Common myeloid progenitor, CD34-positive (primary cell): ENCODE measurements at regions not wholly inside any gene's neighbourhood (a gene's known extent, or its start where the extent isn't known, plus 50 kb on each side); places are given as distances from the start of the nearest gene placed in this dataset.

Source experiments
- CTCF ChIA-PET: fragments of 350-600 bp; sonication (Branson Sonifier 250); formaldehyde crosslinking; loops from one replicate; lab custom pipeline; 2021; ENCODE audit warnings: antibody characterized with exemption; lab: Charles Lee
- POLR2A ChIA-PET: fragments of 350-600 bp; sonication (Branson Sonifier 250); formaldehyde crosslinking; loops from one replicate; lab custom pipeline; 2021; ENCODE audit warnings: antibody characterized with exemption; lab: Charles Lee
- DNase-seq, 3 donors: peaks; one replicate each; pipeline versions ENCODE4 v3.0.0 to v3.0.0-alpha.2; 2013
- H3K27ac ChIP-seq, 2 experiments: 1 replicate in 1 of 2; 2 replicates in 1 of 2; pipeline ENCODE4 v1.7.0; 2013; ENCODE audit warnings: inconsistent platforms in 2 of 2, low read length in 2 of 2, mild to moderate bottlenecking in 2 of 2, low read depth in 1 of 2, moderate library complexity in 1 of 2; ENCODE audit not compliant: severe bottlenecking in 2 of 2, insufficient read depth in 1 of 2, poor library complexity in 1 of 2
- H3K27me3 ChIP-seq, 5 experiments: replicated peaks in 2 of 5; 1 replicate in 3 of 5; 2 replicates in 2 of 5; pipeline versions ENCODE4 v1.6.1 to v1.7.0; 2013; ENCODE audit warnings: low read length in 4 of 5, mild to moderate bottlenecking in 2 of 5, moderate library complexity in 2 of 5, inconsistent platforms in 1 of 5; ENCODE audit not compliant: insufficient read depth in 5 of 5, control insufficient read depth in 4 of 5
- H3K36me3 ChIP-seq, 4 experiments: 1 replicate in 2 of 4; 2 replicates in 2 of 4; pipeline versions ENCODE4 v1.6.1 to v1.7.0; 2013; ENCODE audit warnings: low read length in 3 of 4, control low read depth in 1 of 4, mild to moderate bottlenecking in 1 of 4; ENCODE audit not compliant: control insufficient read depth in 4 of 4, insufficient read depth in 4 of 4
- H3K4me1 ChIP-seq, 4 experiments: 1 replicate in 3 of 4; 2 replicates in 1 of 4; pipeline versions ENCODE4 v1.6.1 to v1.7.1; 2013; ENCODE audit warnings: low read length in 3 of 4, mild to moderate bottlenecking in 3 of 4, control low read depth in 1 of 4, inconsistent platforms in 1 of 4, moderate library complexity in 1 of 4; ENCODE audit not compliant: control insufficient read depth in 4 of 4, insufficient read depth in 4 of 4; ENCODE audit errors: control extremely low read depth in 1 of 4
- H3K4me3 ChIP-seq, 7 experiments: 1 replicate in 4 of 7; 2 replicates in 3 of 7; pipeline versions ENCODE4 v1.5.1 to v1.7.0; 2013; ENCODE audit warnings: mild to moderate bottlenecking in 7 of 7, low read length in 6 of 7, moderate library complexity in 6 of 7, inconsistent platforms in 2 of 7, low read depth in 2 of 7, control low read depth in 1 of 7; ENCODE audit not compliant: insufficient read depth in 4 of 7, control insufficient read depth in 1 of 7; ENCODE audit errors: extremely low read depth in 1 of 7
- H3K9me3 ChIP-seq, 5 experiments: 1 replicate in 4 of 5; 2 replicates in 1 of 5; pipeline versions ENCODE4 v1.6.1 to v1.7.1; 2013; ENCODE audit warnings: low read length in 4 of 5, mild to moderate bottlenecking in 2 of 5, inconsistent platforms in 1 of 5, low read depth in 1 of 5, moderate library complexity in 1 of 5; ENCODE audit not compliant: control insufficient read depth in 4 of 5, insufficient read depth in 2 of 5; ENCODE audit errors: control extremely low read depth in 1 of 5
- WGBS: methylation state at CpG from one replicate; pipeline ENCODE4 v1.1.5; 2013; ENCODE audit not compliant: insufficient coverage; 5-methylcytosine and 5-hydroxymethylcytosine counted together

DNA sequence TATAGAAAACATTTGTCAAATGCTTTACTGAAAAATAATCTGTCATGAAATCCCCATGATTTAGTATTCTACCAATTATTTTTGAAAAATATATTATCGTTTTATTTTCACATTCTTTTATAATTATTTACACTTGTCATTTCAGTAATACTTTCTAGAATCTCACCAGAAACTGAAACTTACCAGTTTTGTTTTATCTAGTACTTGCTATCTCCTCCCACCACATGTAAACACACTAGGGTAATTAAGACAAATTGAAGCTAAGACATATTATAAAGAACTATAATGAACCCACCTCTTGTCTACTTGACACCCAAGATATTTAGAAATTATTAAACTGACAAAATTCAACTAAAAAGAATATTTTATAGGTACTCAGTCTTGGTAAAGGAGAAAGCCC, 51.5 kb upstream of the GRM3 start:
- no CpG with 5 or more reads among the region's 1 CpG for WGBS
- H3K4me1 ChIP-seq = no peaks in the 10 kb centered on the region
- ChIA-PET CTCF (no interaction called here), POLR2A (interaction anchor here (0.6 kb wide), 1 partner anchor 399 kb away, joined by 3 read pairs; no protein-coding TSS in a partner anchor)
- no peaks in the 10 kb centered on the region for H3K36me3 ChIP-seq
- no peaks in the 10 kb centered on the region for H3K27me3 ChIP-seq
- H3K4me3 ChIP-seq = no peak overlapping the region
- DNase-seq = no peak
- no peak overlapping the region for H3K27ac ChIP-seq
- H3K9me3 ChIP-seq = no peaks in the 10 kb centered on the region

DNA sequence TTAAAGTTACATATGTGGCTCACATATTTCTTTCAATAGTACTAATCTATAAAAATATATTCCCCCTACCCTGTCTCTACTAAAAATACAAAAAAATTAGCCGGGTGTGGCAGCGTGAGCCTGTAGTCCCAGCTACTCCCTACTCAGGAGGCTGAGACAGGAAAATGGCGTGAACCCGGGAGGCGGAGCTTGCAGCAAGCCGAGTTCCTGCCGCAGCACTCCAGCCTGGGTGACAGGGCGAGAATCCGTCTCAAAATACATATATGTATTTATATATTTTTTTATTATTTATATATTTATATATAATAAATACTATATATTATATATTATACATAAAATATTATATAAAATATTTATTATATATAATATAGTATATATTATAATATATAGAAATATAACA, 69.7 kb upstream of the GRM3 start:
- no peak for DNase-seq
- 90% methylated on average over 4 of the region's 9 CpGs for WGBS
- H3K9me3 ChIP-seq = no peaks in the 10 kb centered on the region
- POLR2A ChIA-PET = no interaction called here
- no peak overlapping the region for H3K27ac ChIP-seq
- H3K4me1 ChIP-seq = no peaks in the 10 kb centered on the region
- H3K36me3 ChIP-seq = no peaks in the 10 kb centered on the region
- H3K27me3 ChIP-seq = no peaks in the 10 kb centered on the region
- H3K4me3 ChIP-seq = no peak overlapping the region
- CTCF ChIA-PET = no interaction called here

DNA sequence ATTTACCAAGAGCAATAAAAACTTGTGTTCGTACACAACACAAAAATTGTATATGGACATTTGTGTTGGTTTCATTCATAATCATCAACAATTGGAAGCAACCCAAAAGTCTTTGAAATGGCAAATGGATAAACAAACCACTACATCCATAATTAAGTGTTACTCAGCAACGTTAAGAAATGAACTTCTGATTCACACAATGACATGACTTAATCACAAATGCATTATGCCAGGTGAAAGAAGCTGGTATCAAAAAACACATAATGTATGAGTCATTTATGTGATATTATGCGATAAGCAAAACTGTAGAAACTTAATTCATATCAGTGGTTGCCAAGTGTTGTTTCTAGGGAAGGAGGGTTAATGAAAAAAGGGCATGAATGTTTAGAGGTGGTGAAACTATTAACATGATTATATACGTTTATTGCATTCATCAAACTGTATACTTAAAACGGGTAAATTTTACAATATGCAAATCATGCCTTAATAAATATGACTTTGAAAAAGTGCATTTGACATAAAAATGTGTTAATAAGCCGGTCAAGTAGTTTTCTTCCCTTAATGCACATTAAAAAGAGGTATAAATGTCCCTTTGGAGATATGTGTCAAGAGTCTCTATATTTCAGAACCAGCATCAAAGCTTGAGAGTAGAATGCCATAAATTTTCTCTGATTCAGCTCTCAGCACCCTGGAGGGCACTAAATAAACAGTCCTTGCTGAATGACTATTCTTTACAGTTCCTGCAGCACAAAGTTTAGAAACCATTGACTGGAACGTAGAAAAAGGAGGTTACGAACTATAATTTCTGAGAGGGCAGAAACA, 84.8 kb upstream of the GRM3 start:
- DNase-seq = no peak
- Histone ChIP-seq H3K4me1 (no peaks in the 10 kb centered on the region), H3K9me3 (no peaks in the 10 kb centered on the region), H3K27ac (no peak overlapping the region), H3K4me3 (no peak overlapping the region), H3K27me3 (no peaks in the 10 kb centered on the region), H3K36me3 (no peaks in the 10 kb centered on the region)
- POLR2A ChIA-PET = no interaction called here
- WGBS = 20% methylated on average over 1 of the region's 8 CpGs
- CTCF ChIA-PET = no interaction called here

DNA sequence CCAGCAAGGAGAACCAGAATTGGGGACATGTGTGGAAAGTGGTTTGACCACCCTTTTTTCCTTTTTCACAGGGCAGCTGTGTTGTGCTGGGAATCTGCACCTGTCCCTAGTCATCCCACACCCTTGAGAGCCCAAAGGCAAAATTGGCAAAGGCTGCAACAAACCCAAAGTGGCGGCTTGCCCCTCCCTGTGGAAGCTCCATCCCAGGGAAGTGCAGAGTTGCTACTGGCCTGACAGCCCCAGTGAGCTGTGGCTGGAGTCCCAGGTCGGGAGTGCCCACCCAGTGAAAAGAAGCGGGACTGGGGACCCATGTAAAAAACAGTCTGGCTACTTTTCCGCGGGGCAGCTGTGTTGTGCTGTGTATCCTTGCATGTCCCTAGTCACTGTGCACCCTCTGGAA, 109.1 kb upstream of the GRM3 start:
- no peak for DNase-seq
- Histone ChIP-seq H3K27me3 (no peaks in the 10 kb centered on the region), H3K9me3 (peaks cover 0 to 2% (median 0%) of the 10 kb centered on the region in 5 experiments), H3K4me3 (no peak overlapping the region), H3K27ac (no peak overlapping the region), H3K36me3 (no peaks in the 10 kb centered on the region), H3K4me1 (no peaks in the 10 kb centered on the region)
- POLR2A ChIA-PET = no interaction called here
- 89% methylated on average over 5 of the region's 5 CpGs for WGBS
- CTCF ChIA-PET = no interaction called here

DNA sequence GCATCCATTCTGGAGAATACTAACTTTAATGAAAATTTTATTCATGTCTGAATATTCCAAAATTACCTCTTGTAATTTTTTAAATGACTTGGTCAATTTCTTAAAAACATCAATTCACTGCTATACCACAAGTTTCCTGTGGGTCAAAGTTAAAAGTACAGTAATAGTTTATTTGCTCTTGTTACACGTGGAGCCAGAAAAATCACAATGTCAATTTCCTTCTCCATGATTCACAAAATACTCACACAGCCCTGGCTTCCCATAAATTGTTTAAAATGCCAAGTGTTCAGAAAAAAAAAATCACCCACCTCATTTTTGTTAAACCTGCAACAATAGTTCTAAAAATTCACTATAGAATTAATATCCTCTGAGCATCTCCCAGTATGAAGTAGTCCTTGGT, 139.5 kb upstream of the GRM3 start:
- Histone ChIP-seq H3K4me3 (no peak overlapping the region), H3K36me3 (no peaks in the 10 kb centered on the region), H3K4me1 (no peaks in the 10 kb centered on the region), H3K27ac (no peak overlapping the region), H3K27me3 (no peaks in the 10 kb centered on the region), H3K9me3 (no peaks in the 10 kb centered on the region)
- DNase-seq = no peak
- WGBS = no CpG with 5 or more reads among the region's 1 CpG
- ChIA-PET POLR2A (no interaction called here), CTCF (no interaction called here)

DNA sequence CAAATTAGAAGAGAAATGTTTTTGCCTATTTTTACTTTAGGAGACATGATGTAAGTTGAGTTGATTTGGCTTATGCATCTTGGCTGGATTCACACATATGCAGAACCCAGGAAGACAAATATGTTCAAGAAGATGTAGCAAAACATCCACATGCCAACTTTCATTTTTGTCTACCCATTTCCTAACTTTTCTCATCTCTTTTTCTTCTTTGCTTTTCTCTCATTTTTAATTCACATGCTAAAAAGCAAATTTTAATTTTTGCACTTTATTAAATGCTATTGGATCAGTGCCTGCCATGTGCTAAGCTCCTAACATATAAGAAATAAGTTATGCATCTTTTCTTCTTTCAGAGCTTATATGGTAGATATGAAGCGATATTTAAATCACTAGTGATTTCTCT, 143.7 kb upstream of the GRM3 start:
- no CpG with 5 or more reads among the region's 1 CpG for WGBS
- Histone ChIP-seq H3K27ac (no peak overlapping the region), H3K4me1 (no peaks in the 10 kb centered on the region), H3K27me3 (no peaks in the 10 kb centered on the region), H3K4me3 (no peak overlapping the region), H3K9me3 (no peaks in the 10 kb centered on the region), H3K36me3 (no peaks in the 10 kb centered on the region)
- ChIA-PET CTCF (no interaction called here), POLR2A (no interaction called here)
- DNase-seq = no peak

DNA sequence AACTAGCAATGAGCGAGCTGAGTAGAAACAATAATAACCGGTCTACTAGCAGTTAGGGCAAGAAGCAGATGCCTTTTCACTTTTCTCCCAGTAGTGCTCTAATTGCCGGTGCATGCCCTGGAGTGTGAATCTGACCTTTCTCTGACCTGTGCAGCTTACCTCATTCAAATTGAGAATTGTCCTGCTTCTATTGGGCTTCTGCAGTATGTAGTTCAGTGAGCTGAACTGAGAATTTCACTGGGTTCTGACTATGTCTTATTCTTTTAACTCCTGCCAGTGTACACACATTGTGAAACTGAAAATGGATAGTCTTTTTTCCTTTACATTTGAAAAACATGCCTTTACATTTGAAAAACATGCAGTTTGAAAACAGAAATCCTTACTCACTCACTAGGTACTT, 157.9 kb upstream of the GRM3 start:
- WGBS = 100% methylated on average over 3 of the region's 3 CpGs
- H3K4me3 ChIP-seq = no peak overlapping the region
- no peaks in the 10 kb centered on the region for H3K27me3 ChIP-seq
- CTCF ChIA-PET = no interaction called here
- no peak overlapping the region for H3K27ac ChIP-seq
- H3K9me3 ChIP-seq = no peaks in the 10 kb centered on the region
- H3K36me3 ChIP-seq = no peaks in the 10 kb centered on the region
- no peaks in the 10 kb centered on the region for H3K4me1 ChIP-seq
- POLR2A ChIA-PET = no interaction called here
- no peak for DNase-seq
